Lower lobe of right lung (tissue), 2 donors: ENCODE measurements at regions not wholly inside any gene's neighbourhood (a gene's known extent, or its start where the extent isn't known, plus 50 kb on each side); places are given as distances from the start of the nearest gene placed in this dataset.

Experiments
- ATAC-seq, 2 donors: fragments of 200-7000 bp; cut with Tn5 transposase; one replicate each; pipeline ENCODE4 v1.9.1; 2020 to 2022; ENCODE audit warnings: mild to moderate bottlenecking in 2 of 2, moderate library complexity in 2 of 2
- DNase-seq: peaks from one replicate; pipeline ENCODE4 v3.0.0-alpha.2; 2020
- H3K27ac ChIP-seq: fragments of 200-600 bp; one replicate; pipeline ENCODE4 v1.8.0; 2022
- H3K27me3 ChIP-seq: fragments of 200-600 bp; one replicate; pipeline ENCODE4 v1.8.0; 2022; ENCODE audit warnings: low read depth
- H3K36me3 ChIP-seq: fragments of 200-600 bp; one replicate; pipeline ENCODE4 v1.8.0; 2022; ENCODE audit warnings: mild to moderate bottlenecking
- H3K4me1 ChIP-seq: fragments of 200-600 bp; one replicate; pipeline ENCODE4 v1.8.0; 2022
- H3K4me3 ChIP-seq: fragments of 200-600 bp; one replicate; pipeline ENCODE4 v1.8.0; 2022; ENCODE audit warnings: mild to moderate bottlenecking
- H3K9me3 ChIP-seq: fragments of 200-600 bp; one replicate; pipeline ENCODE4 v1.8.0; 2022
- intact Hi-C: fragments of 100-400 bp; cut with DNase I; formaldehyde crosslinking; loops from one replicate; pipeline ENCODE4 v1.11.0; 2022
- TF ChIP-seq, protein P1 (sequence below): fragments of 200-600 bp; IDR thresholded peaks from one replicate; pipeline ENCODE4 v1.8.0; 2022; ENCODE audit warnings: antibody characterized with exemption, mild to moderate bottlenecking
- donor health status: DM: no; HTN: yes; CAD: no; lungs with severe emphysema.

DNA sequence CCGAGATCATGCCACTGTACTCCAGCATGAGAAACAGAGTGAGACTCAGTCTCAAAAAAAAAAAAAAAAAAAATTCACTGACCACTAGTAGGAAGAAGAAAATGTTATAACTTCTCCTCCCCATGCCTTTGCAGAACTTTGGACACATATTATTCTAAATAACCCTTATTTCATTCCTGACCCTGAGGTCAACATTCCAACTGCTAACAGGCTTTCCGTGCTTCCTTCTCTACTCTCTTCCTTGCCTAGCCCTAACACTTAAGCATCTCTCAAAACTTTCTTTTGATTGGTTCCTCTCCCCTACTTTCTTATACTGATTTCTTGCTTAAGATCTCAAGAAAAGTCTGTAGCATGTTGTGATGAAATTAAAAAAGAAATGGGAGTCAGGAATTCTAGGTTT lies 146.8 kb downstream of the MEX3B start:
- DNase-seq: no peak
- Histone ChIP-seq H3K27me3 (no peaks in the 10 kb centered on the region), H3K27ac (no peak overlapping the region), H3K4me3 (no peak overlapping the region), H3K36me3 (no peaks in the 10 kb centered on the region), H3K9me3 (no peaks in the 10 kb centered on the region), H3K4me1 (no peaks in the 10 kb centered on the region)
- intact Hi-C loops: no loop called here
- TF ChIP-seq, protein P1, sequence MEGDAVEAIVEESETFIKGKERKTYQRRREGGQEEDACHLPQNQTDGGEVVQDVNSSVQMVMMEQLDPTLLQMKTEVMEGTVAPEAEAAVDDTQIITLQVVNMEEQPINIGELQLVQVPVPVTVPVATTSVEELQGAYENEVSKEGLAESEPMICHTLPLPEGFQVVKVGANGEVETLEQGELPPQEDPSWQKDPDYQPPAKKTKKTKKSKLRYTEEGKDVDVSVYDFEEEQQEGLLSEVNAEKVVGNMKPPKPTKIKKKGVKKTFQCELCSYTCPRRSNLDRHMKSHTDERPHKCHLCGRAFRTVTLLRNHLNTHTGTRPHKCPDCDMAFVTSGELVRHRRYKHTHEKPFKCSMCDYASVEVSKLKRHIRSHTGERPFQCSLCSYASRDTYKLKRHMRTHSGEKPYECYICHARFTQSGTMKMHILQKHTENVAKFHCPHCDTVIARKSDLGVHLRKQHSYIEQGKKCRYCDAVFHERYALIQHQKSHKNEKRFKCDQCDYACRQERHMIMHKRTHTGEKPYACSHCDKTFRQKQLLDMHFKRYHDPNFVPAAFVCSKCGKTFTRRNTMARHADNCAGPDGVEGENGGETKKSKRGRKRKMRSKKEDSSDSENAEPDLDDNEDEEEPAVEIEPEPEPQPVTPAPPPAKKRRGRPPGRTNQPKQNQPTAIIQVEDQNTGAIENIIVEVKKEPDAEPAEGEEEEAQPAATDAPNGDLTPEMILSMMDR: no peak
- ATAC-seq: no peak

DNA sequence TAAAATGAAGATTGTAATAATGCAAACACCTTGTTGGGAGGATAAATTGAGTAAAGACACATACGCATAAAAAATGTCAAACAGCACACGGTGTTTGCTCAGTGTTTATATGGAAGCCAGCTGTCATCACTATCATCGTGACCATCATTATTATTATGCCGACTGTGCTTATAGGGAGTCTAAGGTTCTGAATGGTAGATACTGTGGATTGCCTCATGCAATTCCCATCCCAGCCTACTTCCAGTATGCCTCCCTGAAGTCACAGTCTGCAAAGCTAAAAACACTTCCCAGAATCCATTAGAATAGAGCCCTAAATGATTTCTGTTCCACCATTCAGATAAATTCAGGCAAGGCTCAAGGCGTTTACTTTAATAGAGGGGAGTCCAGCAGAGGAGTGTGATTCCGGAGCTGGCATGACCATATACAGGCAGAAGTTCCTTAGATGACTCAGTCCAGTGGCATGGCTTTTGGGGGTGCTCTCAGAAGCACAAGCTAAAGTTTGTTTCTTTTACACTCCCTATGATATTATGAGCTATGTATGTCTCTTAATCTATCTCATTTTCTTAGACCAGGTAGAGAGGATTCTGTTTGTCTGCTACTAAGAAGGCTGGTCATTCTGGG lies 148.7 kb downstream of the MEX3B start:
- no peak for DNase-seq
- H3K27ac ChIP-seq: no peak overlapping the region
- H3K4me1 ChIP-seq: no peaks in the 10 kb centered on the region
- ATAC-seq: no peak
- H3K36me3 ChIP-seq: no peaks in the 10 kb centered on the region
- H3K27me3 ChIP-seq: no peaks in the 10 kb centered on the region
- no peak overlapping the region for H3K4me3 ChIP-seq
- no peaks in the 10 kb centered on the region for H3K9me3 ChIP-seq
- intact Hi-C loops: no loop called here
- TF ChIP-seq, protein P1: no peak

DNA sequence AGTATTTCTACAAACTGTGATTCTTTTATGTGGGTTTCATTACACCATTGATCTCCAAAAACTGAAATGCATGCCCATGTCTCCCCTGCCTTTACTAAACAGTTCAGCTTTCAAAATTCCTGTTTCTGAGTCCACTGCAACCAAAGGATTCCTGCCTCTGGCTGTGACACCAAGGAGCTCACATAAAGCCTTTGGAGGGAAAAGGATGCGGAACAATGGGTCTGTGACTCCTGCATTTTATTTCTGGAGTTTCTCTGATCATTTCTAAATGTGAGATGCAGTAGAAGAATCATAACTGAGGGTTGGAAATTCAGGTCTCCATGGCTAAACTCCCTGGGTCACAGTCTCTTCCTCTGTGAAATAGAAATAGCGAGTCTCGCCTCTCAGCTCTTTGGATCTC lies 149.5 kb downstream of the MEX3B start:
- Histone ChIP-seq H3K36me3 (no peaks in the 10 kb centered on the region), H3K9me3 (no peaks in the 10 kb centered on the region), H3K4me3 (no peak overlapping the region), H3K27ac (no peak overlapping the region), H3K27me3 (no peaks in the 10 kb centered on the region), H3K4me1 (no peaks in the 10 kb centered on the region)
- ATAC-seq (no peak), DNase-seq (no peak)
- TF ChIP-seq, protein P1: no peak
- intact Hi-C loops: no loop called here

DNA sequence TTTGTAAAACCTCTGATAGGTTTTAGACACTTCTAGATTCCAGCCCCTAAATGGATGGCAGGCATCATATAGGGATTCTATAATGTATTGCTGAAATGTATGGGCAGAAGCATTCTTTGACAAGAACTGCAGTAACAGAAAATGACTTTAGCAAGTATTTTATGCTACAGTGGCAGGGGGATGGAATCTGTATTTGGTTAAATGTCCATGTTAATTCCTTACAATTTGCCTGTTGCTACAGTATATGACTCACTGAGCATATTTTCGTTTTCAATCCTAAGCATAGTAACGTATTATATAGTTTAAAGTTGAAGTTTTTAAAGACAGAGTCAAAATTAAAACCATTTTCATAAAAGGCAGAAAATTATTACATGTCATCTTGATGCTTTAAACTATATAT lies 150.1 kb downstream of the MEX3B start:
- intact Hi-C loops: no loop called here
- H3K9me3 ChIP-seq: no peaks in the 10 kb centered on the region
- DNase-seq (no peak), ATAC-seq (no peak)
- no peak overlapping the region for H3K27ac ChIP-seq
- H3K4me1 ChIP-seq: no peaks in the 10 kb centered on the region
- H3K4me3 ChIP-seq: no peak overlapping the region
- TF ChIP-seq, protein P1: no peak
- no peaks in the 10 kb centered on the region for H3K27me3 ChIP-seq
- H3K36me3 ChIP-seq: no peaks in the 10 kb centered on the region

DNA sequence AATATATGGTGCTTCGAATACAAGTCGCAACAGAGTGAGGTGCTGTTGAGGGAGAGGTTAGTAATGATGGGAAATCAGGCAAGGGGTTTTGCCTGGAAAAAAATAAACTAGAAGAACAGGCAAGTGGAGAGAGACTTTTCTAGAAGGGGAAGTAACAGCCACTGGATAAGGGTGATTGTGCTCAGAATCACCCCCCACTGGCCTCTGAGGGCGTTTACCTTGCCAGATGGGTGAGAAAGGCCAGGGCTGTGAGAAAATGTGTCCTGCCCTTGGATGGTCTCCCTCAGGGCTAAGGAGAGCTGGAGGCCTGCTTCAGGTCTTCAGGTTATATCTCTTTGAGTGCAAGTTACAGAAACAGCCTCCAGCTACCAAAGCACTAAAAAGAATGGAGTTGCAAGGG lies 151.8 kb downstream of the MEX3B start:
- Histone ChIP-seq H3K27me3 (no peaks in the 10 kb centered on the region), H3K4me1 (no peaks in the 10 kb centered on the region), H3K27ac (no peak overlapping the region), H3K4me3 (no peak overlapping the region), H3K9me3 (no peaks in the 10 kb centered on the region), H3K36me3 (no peaks in the 10 kb centered on the region)
- intact Hi-C loops: no loop called here
- DNase-seq (no peak), ATAC-seq (no peak)
- TF ChIP-seq, protein P1: no peak
